HepG2 (cell line): ENCODE measurements at regions not wholly inside any gene's neighbourhood (a gene's known extent, or its start where the extent isn't known, plus 50 kb on each side); places are given as distances from the start of the nearest gene placed in this dataset.

ENCODE experiments used
- FIP1L1 ChIP-seq: fragments of 200-400 bp; formaldehyde crosslinking; IDR thresholded peaks from 2 replicates; pipeline ENCODE4 v1.6.1; 2018; ENCODE audit warnings: low read depth, mild to moderate bottlenecking, low read length, moderate library complexity, borderline replicate concordance; ENCODE audit not compliant: insufficient read depth
- FOXO4 ChIP-seq: sonication (generic); formaldehyde crosslinking; conservative IDR thresholded peaks from 2 replicates; pipeline ENCODE4 v1.8.1; 2023; ENCODE audit warnings: missing genetic modification reagents
- FOXP1 ChIP-seq, 2 experiments: fragments of 450-650 bp in 1 of 2; IDR thresholded peaks; 2 replicates each; pipeline ENCODE4 v1.6.1; 2017 to 2018; ENCODE audit warnings: antibody characterized with exemption in 1 of 2
- MLXIP ChIP-seq: sonication (generic); formaldehyde crosslinking; IDR thresholded peaks from 2 replicates; pipeline ENCODE4 v1.9.0; 2021; ENCODE audit warnings: missing genetic modification reagents, borderline replicate concordance
- ZSCAN29 ChIP-seq: sonication (generic); formaldehyde crosslinking; conservative IDR thresholded peaks from 2 replicates; pipeline ENCODE4 v1.4.0; 2020; ENCODE audit warnings: mild to moderate bottlenecking, missing genetic modification reagents

GRCh38 chr2:133879703-133880102 is 311.4 kb upstream of the NCKAP5 start:
- TF ChIP-seq FOXP1 (IDR thresholded peaks at IDR 0.05) (no peak), FOXP1 (CRISPR knock-in tag; IDR thresholded peaks at IDR 0.05) (no peak), FOXO4 (no peak), FIP1L1 (no peak), MLXIP (CRISPR knock-in tag) (no peak), ZSCAN29 (CRISPR knock-in tag) (no peak)
